Skeletal muscle cell (primary cell): ENCODE measurements at regions not wholly inside any gene's neighbourhood (a gene's known extent, or its start where the extent isn't known, plus 50 kb on each side); places are given as distances from the start of the nearest gene placed in this dataset.
A peak's percentile ranks its signal among the peaks of the same experiment; 100 is the strongest.
"Not testable (repeated sequence)": the region's sequence is repeated elsewhere in the genome, so short reads cannot be mapped to it uniquely, and the experiment has no call there.

Experiments
- DNase-seq: peaks from one replicate; pipeline ENCODE4 v3.0.0-alpha.2; 2010; ENCODE audit warnings: low read depth
- H3K4me3 ChIP-seq: 2 replicates; pipeline ENCODE4 v1.5.1; 2011; ENCODE audit warnings: low read depth, mild to moderate bottlenecking, control low read depth, low read length, moderate library complexity

GRCh38 chr5:99814321-99815063, 720.7 kb upstream of the FAM174A start:
- H3K4me3 ChIP-seq, result no peak overlapping the region
- peak; percentile 1 for DNase-seq

- no peak overlapping the region for H3K4me3 ChIP-seq
- DNase-seq, result no peak
These were observed 726.4 kb upstream of the FAM174A start for GRCh38 chr5:99808657-99809230.

DNA sequence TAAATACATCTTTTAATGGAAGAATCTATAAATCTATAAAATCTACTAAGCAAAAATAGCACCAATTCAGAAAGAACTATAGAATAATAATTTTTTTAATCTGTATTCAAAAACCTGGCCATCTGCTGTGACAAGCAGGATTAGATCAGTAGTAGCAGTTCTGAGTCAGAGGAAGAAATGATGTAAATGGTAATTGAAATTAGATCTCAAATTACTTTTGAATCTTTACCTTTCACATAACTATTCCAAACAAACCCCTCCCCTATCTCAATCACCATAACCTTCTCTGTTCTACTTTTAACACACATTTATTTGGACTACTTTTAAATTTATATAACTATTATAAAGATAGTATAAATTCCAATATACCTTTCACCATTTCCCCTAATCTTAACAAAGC, 727.8 kb upstream of the FAM174A start:
- no peak overlapping the region for H3K4me3 ChIP-seq
- no peak for DNase-seq

GRCh38 chr5:99795031-99795430, 740.1 kb upstream of the FAM174A start:
- H3K4me3 ChIP-seq, result no peak overlapping the region
- no peak for DNase-seq

GRCh38 chr5:99788482-99788881, 746.7 kb upstream of the FAM174A start:
- H3K4me3 ChIP-seq, result no peak overlapping the region

GRCh38 chr5:99775189-99775588, 760.0 kb upstream of the FAM174A start:
- H3K4me3 ChIP-seq, result no peak overlapping the region
- DNase-seq, result no peak

More at GRCh38 chr5:99788482-99788881, 746.7 kb upstream of the FAM174A start:
- DNase-seq, result no peak

GRCh38 chr5:99773290-99773689, 761.9 kb upstream of the FAM174A start:
- no peak overlapping the region for H3K4me3 ChIP-seq
- no peak for DNase-seq

DNA sequence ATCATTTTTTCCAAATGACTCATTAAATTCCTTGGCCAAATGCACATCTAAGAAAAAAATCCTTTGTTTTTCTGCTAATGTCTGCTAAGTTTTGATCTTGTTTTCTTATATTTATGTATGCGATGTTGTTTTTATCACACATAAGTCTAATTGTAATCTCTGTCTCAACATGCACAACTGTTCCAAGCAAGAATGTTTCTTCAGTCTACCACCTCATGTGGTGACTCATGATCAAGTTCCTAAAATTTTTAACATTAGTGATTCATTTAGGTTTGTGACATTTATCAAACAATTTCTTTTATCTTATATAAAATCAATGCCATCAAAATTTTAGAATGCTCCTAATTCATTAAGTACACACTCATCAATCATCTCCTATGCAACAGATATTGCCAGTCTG, 763.9 kb upstream of the FAM174A start:
- H3K4me3 ChIP-seq, result no peak overlapping the region
- no peak for DNase-seq

GRCh38 chr5:99765011-99765410, 770.2 kb upstream of the FAM174A start:
- no peak overlapping the region for H3K4me3 ChIP-seq
- no peak for DNase-seq

DNA sequence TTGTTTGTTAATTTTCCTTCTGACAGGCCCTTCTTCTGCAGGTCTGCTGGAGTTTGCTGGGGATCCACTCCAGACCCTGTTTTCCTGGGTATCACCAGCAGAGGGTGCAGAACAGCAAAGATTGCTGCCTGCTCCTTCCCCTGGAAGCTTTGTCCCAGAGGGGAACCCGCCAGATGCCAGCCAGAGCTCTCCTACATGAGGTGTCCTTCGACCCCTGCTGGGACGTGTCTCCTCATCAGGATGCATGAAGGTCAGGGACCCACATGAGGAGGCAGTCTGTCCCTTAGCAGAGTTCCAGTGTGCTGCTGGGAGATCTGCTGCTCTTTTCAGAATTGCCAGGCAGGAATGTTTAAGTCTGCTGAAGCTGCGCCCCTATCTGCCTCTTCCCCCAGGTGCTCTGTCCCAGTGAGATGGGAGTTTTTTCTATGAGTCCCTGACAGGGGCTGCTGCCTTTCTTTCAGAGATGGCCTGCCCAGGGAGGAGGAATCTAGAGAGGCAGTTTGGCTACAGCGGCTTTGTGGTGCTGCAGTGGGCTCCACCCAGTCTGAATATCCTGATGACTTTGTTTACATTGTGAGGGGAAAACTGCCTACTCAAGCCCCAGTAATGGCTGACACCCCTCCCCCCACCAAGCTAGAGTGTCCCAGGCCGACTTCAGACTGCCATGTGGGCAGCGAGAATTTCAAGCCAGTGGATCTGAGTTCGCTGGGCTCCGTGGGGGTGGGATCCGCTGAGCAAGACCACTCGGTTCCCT, 772.0 kb upstream of the FAM174A start:
- DNase-seq, result no peak
- H3K4me3 ChIP-seq, result no peak overlapping the region

DNA sequence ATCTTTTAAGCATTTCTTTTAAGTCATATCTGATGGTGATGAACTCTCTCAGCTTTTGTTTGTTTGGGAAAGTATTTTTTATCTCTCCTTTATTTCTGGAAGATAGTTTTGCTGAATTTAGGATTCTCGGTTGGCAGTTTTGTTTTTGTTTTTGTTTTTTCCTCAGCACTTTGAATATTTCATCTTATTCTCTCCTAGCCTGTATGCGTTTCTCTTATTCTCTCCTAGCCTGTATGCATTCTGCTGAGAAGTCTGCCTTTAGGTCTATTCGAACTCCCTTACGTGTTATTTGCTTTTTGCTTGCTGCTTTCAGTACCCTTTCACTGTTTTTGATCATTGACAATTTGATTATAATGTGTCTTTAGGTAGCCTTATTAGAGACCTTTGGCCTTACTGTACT, 787.8 kb upstream of the FAM174A start:
- no peak overlapping the region for H3K4me3 ChIP-seq
- no peak for DNase-seq

GRCh38 chr5:99733146-99733545, 802.0 kb upstream of the FAM174A start:
- not testable (repeated sequence) for H3K4me3 ChIP-seq, DNase-seq

DNA sequence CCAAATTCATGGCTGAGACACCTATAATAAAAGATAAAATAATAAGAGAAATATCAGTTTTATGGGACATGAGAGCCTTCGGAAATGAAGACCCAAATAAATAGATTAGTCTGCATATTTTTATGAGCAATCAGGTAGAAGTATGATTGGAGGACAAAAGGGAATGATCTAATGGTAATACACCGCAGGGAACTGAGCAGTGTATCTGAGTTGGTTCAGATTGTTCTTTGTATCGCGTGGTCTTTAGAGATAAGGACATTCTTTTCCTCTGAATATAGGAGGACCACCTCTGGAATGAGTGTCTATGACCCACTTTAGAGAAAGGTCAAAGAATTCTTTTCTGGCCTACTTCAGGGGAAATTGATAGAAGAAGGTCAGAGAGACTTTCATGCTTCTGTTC, 801.8 kb upstream of the CHD1 start:
- H3K4me3 ChIP-seq, DNase-seq: not testable (repeated sequence)

DNA sequence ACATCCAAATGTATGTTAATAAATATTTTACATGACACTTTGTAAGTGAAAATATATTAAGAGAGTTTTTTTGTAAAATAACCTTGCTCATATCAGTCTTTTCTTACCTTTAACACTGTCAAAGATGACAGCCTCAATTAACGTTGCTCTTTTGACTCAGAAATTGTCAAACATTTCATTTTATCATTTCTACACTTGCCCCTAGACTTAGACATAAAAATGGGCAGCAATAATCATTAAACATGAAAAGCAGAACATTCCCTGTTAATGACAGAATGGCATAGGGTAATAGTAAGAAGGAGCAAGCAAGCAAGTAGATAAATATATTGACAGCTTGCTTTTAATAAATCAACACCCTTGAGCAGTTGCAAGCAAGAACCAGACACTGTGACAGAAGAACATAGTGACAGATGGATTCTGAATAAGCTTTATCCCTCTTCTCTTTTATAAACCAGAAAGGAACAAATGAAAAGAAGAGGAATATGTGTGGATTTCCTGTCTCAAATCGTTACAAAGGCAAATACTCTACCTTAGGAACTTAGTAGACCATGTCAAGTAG, 796.0 kb upstream of the CHD1 start:
- no peak for DNase-seq
- no peak overlapping the region for H3K4me3 ChIP-seq

- no peak overlapping the region for H3K4me3 ChIP-seq
- DNase-seq, result no peak
These were observed 792.7 kb upstream of the CHD1 start for GRCh38 chr5:99721506-99721905.

GRCh38 chr5:99715921-99716320, 787.1 kb upstream of the CHD1 start:
- DNase-seq, result no peak
- H3K4me3 ChIP-seq, result no peak overlapping the region

GRCh38 chr5:99706160-99706559, 777.4 kb upstream of the CHD1 start:
- DNase-seq, result no peak
- H3K4me3 ChIP-seq, result no peak overlapping the region

GRCh38 chr5:99702565-99702964, 773.8 kb upstream of the CHD1 start:
- no peak for DNase-seq
- no peak overlapping the region for H3K4me3 ChIP-seq

GRCh38 chr5:99694884-99695283, 766.1 kb upstream of the CHD1 start:
- no peak for DNase-seq
- H3K4me3 ChIP-seq, result no peak overlapping the region

DNA sequence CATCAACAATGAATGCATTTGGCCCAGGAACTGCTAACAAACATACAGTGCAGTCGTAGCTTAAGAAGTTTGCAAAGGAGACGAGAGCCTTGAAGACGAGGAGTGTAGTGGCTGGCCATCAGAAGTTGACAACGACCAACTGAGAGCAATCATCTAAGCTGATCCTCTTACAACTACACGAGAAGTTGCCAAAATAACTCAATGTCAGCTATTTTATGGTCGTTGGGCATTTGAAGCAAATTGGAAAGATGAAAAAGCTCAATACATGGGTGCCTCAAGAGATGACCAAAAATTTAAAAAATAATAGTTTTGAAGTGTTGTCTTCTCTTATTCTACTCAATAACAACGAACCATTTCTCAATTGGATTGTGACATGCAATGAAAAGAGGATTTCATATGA, 757.7 kb upstream of the CHD1 start:
- DNase-seq, result no peak
- H3K4me3 ChIP-seq, result no peak overlapping the region
